IPS-18a (cell line): ENCODE measurements at regions not wholly inside any gene's neighbourhood (a gene's known extent, or its start where the extent isn't known, plus 50 kb on each side); places are given as distances from the start of the nearest gene placed in this dataset.

Experiments used
- H3K27ac ChIP-seq: one replicate; pipeline ENCODE4 v1.5.1; 2013; ENCODE audit warnings: low read length
- H3K27me3 ChIP-seq: one replicate; pipeline ENCODE4 v1.6.1; 2013; ENCODE audit warnings: mild to moderate bottlenecking, low read length; ENCODE audit not compliant: control insufficient read depth, insufficient read depth
- H3K36me3 ChIP-seq: one replicate; pipeline ENCODE4 v1.6.1; 2013; ENCODE audit warnings: low read depth, low read length; ENCODE audit not compliant: control insufficient read depth
- H3K4me1 ChIP-seq: one replicate; pipeline ENCODE4 v1.6.1; 2013; ENCODE audit warnings: low read depth, low read length; ENCODE audit not compliant: control insufficient read depth
- H3K4me3 ChIP-seq: one replicate; pipeline ENCODE4 v1.5.1; 2013; ENCODE audit warnings: low read length
- H3K9ac ChIP-seq: one replicate; pipeline ENCODE4 v1.6.1; 2013; ENCODE audit warnings: mild to moderate bottlenecking, low read length, moderate library complexity
- H3K9me3 ChIP-seq: one replicate; pipeline ENCODE4 v1.6.1; 2013; ENCODE audit warnings: low read depth, low read length; ENCODE audit not compliant: control insufficient read depth

GRCh38 chr3:164095949-164096348 lies 982.3 kb downstream of the SI start:
- Histone ChIP-seq H3K4me1 (no peaks in the 10 kb centered on the region), H3K27me3 (no peaks in the 10 kb centered on the region), H3K9me3 (no peaks in the 10 kb centered on the region), H3K36me3 (no peaks in the 10 kb centered on the region), H3K9ac (no peak overlapping the region), H3K27ac (no peak overlapping the region), H3K4me3 (no peak overlapping the region)

- Histone ChIP-seq H3K27me3 (no peaks in the 10 kb centered on the region), H3K9ac (no peak overlapping the region), H3K4me3 (no peak overlapping the region), H3K36me3 (no peaks in the 10 kb centered on the region), H3K4me1 (no peaks in the 10 kb centered on the region), H3K9me3 (no peaks in the 10 kb centered on the region), H3K27ac (no peak overlapping the region)
Measured at GRCh38 chr3:164095279-164095678, 983.0 kb downstream of the SI start.

GRCh38 chr3:164094546-164094945 lies 983.8 kb downstream of the SI start:
- Histone ChIP-seq H3K9me3 (no peaks in the 10 kb centered on the region), H3K27ac (no peak overlapping the region), H3K36me3 (no peaks in the 10 kb centered on the region)

GRCh38 chr3:164080208-164080607 lies 998.1 kb downstream of the SI start:
- H3K9ac ChIP-seq: no peak overlapping the region
- H3K36me3 ChIP-seq: no peaks in the 10 kb centered on the region
- H3K4me1 ChIP-seq: no peaks in the 10 kb centered on the region
- no peaks in the 10 kb centered on the region for H3K27me3 ChIP-seq
- H3K9me3 ChIP-seq: peaks cover 3% of the 10 kb centered on the region
- no peak overlapping the region for H3K4me3 ChIP-seq
- no peak overlapping the region for H3K27ac ChIP-seq

More at GRCh38 chr3:164094546-164094945, 983.8 kb downstream of the SI start:
- no peaks in the 10 kb centered on the region for H3K27me3 ChIP-seq
- H3K9ac ChIP-seq: no peak overlapping the region
- no peaks in the 10 kb centered on the region for H3K4me1 ChIP-seq
- no peak overlapping the region for H3K4me3 ChIP-seq

GRCh38 chr3:164064298-164064697 lies 1014.0 kb downstream of the SI start:
- no peaks in the 10 kb centered on the region for H3K9me3 ChIP-seq
- no peaks in the 10 kb centered on the region for H3K27me3 ChIP-seq
- H3K9ac ChIP-seq: no peak overlapping the region
- H3K4me1 ChIP-seq: no peaks in the 10 kb centered on the region
- no peaks in the 10 kb centered on the region for H3K36me3 ChIP-seq
- no peak overlapping the region for H3K27ac ChIP-seq
- H3K4me3 ChIP-seq: no peak overlapping the region

GRCh38 chr3:164060923-164061322 lies 1017.4 kb downstream of the SI start:
- no peak overlapping the region for H3K27ac ChIP-seq
- H3K27me3 ChIP-seq: no peaks in the 10 kb centered on the region
- no peak overlapping the region for H3K9ac ChIP-seq
- no peaks in the 10 kb centered on the region for H3K36me3 ChIP-seq
- H3K4me1 ChIP-seq: no peaks in the 10 kb centered on the region
- H3K4me3 ChIP-seq: no peak overlapping the region
- no peaks in the 10 kb centered on the region for H3K9me3 ChIP-seq

- no peak overlapping the region for H3K4me3 ChIP-seq
- H3K27me3 ChIP-seq: no peaks in the 10 kb centered on the region
- H3K9ac ChIP-seq: no peak overlapping the region
- no peaks in the 10 kb centered on the region for H3K9me3 ChIP-seq
- H3K27ac ChIP-seq: no peak overlapping the region
- no peaks in the 10 kb centered on the region for H3K4me1 ChIP-seq
- no peaks in the 10 kb centered on the region for H3K36me3 ChIP-seq
Measured at GRCh38 chr3:164049847-164050246, 1028.4 kb downstream of the SI start.

- Histone ChIP-seq H3K9me3 (no peaks in the 10 kb centered on the region), H3K27ac (no peak overlapping the region), H3K4me3 (no peak overlapping the region), H3K9ac (no peak overlapping the region), H3K4me1 (no peaks in the 10 kb centered on the region), H3K36me3 (no peaks in the 10 kb centered on the region), H3K27me3 (no peaks in the 10 kb centered on the region)
Measured at GRCh38 chr3:164048451-164048850, 1029.8 kb downstream of the SI start.

- Histone ChIP-seq H3K36me3 (no peaks in the 10 kb centered on the region), H3K4me1 (no peaks in the 10 kb centered on the region), H3K4me3 (no peak overlapping the region), H3K27ac (no peak overlapping the region), H3K9ac (no peak overlapping the region), H3K27me3 (no peaks in the 10 kb centered on the region), H3K9me3 (no peaks in the 10 kb centered on the region)
Measured at GRCh38 chr3:164040991-164041390, 1037.3 kb downstream of the SI start.

- no peak overlapping the region for H3K4me3 ChIP-seq
- H3K27me3 ChIP-seq: no peaks in the 10 kb centered on the region
- no peaks in the 10 kb centered on the region for H3K36me3 ChIP-seq
Measured at GRCh38 chr3:164030194-164030593, 1048.1 kb downstream of the SI start.

GRCh38 chr3:164024786-164025185 lies 1053.5 kb downstream of the SI start:
- no peaks in the 10 kb centered on the region for H3K27me3 ChIP-seq
- H3K27ac ChIP-seq: no peak overlapping the region
- H3K36me3 ChIP-seq: no peaks in the 10 kb centered on the region
- H3K9ac ChIP-seq: no peak overlapping the region
- H3K4me1 ChIP-seq: no peaks in the 10 kb centered on the region
- no peak overlapping the region for H3K4me3 ChIP-seq
- no peaks in the 10 kb centered on the region for H3K9me3 ChIP-seq

More at GRCh38 chr3:164030194-164030593, 1048.1 kb downstream of the SI start:
- Histone ChIP-seq H3K27ac (no peak overlapping the region), H3K9ac (no peak overlapping the region), H3K4me1 (no peaks in the 10 kb centered on the region), H3K9me3 (no peaks in the 10 kb centered on the region)

GRCh38 chr3:164023480-164023879 lies 1054.8 kb downstream of the SI start:
- no peak overlapping the region for H3K4me3 ChIP-seq
- H3K27ac ChIP-seq: no peak overlapping the region
- no peaks in the 10 kb centered on the region for H3K9me3 ChIP-seq
- no peaks in the 10 kb centered on the region for H3K36me3 ChIP-seq
- H3K9ac ChIP-seq: no peak overlapping the region
- H3K4me1 ChIP-seq: no peaks in the 10 kb centered on the region
- no peaks in the 10 kb centered on the region for H3K27me3 ChIP-seq
